ENCODE measurements at regions not wholly inside any gene's neighbourhood (a gene's known extent, or its start where the extent isn't known, plus 50 kb on each side); places are given as distances from the start of the nearest gene placed in this dataset.

- Mint-ChIP-seq H3K4me3 (no peak overlapping the region), H3K27ac (no peak overlapping the region), H3K27me3 (ENCODE audit: insufficient read depth) (peaks cover 47% of the 10 kb centered on the region), H3K4me1 (no peaks in the 10 kb centered on the region), H3K36me3 (ENCODE audit: low read depth) (no peaks in the 10 kb centered on the region), H3K9me3 (peaks cover 6% of the 10 kb centered on the region)
- Histone ChIP-seq H3K27ac (ENCODE audit: low read depth, low read length) (no peak overlapping the region), H3K9ac (ENCODE audit: extremely low read depth, low read length, poor library complexity, severe bottlenecking) (no peak overlapping the region), H3K9me3 (ENCODE audit: control insufficient read depth, low read length) (no peaks in the 10 kb centered on the region), H3K36me3 (ENCODE audit: control insufficient read depth, insufficient read depth, low read length) (no peaks in the 10 kb centered on the region), H3K4me1 (ENCODE audit: control insufficient read depth, insufficient read depth, low read length) (no peaks in the 10 kb centered on the region), H3K27me3 (ENCODE audit: control insufficient read depth, insufficient read depth, low read length, poor library complexity, severe bottlenecking) (peaks cover 44% of the 10 kb centered on the region), H3K4me3 (ENCODE audit: low read length) (no peak overlapping the region)
- 85 to 88% methylated on average over 16 to 22 of the region's 22 CpGs for WGBS, 2 experiments (ENCODE audit: insufficient coverage in 1 of 2, insufficient read length in 1 of 2)
- no peak for DNase-seq
- TF ChIP-seq CTCF (conservative IDR thresholded peaks at IDR 0.05), result no peak
These were observed 65.1 kb upstream of the SLC22A11 start for GRCh38 chr11:64490562-64491216.

- H3K4me3 ChIP-seq (ENCODE audit: low read length), result no peak overlapping the region
- Mint-ChIP-seq H3K36me3 (ENCODE audit: low read depth) (no peaks in the 10 kb centered on the region), H3K27me3 (ENCODE audit: insufficient read depth) (peaks cover 46% of the 10 kb centered on the region), H3K9me3 (peaks cover 6% of the 10 kb centered on the region), H3K4me3 (no peak overlapping the region), H3K27ac (no peak overlapping the region), H3K4me1 (no peaks in the 10 kb centered on the region)
- no peaks in the 10 kb centered on the region for H3K36me3 ChIP-seq (ENCODE audit: control insufficient read depth, insufficient read depth, low read length)
- no peaks in the 10 kb centered on the region for H3K9me3 ChIP-seq (ENCODE audit: control insufficient read depth, low read length)
- H3K9ac ChIP-seq (ENCODE audit: extremely low read depth, low read length, poor library complexity, severe bottlenecking), result no peak overlapping the region
- no peaks in the 10 kb centered on the region for H3K4me1 ChIP-seq (ENCODE audit: control insufficient read depth, insufficient read depth, low read length)
- no peak for TF ChIP-seq CTCF (conservative IDR thresholded peaks at IDR 0.05)
- 91% methylated on average over 1 of the region's 1 CpG; no CpG with 5 or more reads in 1 of the 2 experiments for WGBS, 2 experiments (ENCODE audit: insufficient coverage in 1 of 2, insufficient read length in 1 of 2)
- no peak for DNase-seq
- H3K27me3 ChIP-seq (ENCODE audit: control insufficient read depth, insufficient read depth, low read length, poor library complexity, severe bottlenecking), result peaks cover 44% of the 10 kb centered on the region
- H3K27ac ChIP-seq (ENCODE audit: low read depth, low read length), result no peak overlapping the region
These were observed 63.2 kb upstream of the SLC22A11 start for GRCh38 chr11:64492561-64492960.

- Mint-ChIP-seq H3K4me1 (no peaks in the 10 kb centered on the region), H3K36me3 (ENCODE audit: low read depth) (no peaks in the 10 kb centered on the region), H3K4me3 (no peak overlapping the region), H3K27me3 (ENCODE audit: insufficient read depth) (peaks cover 26% of the 10 kb centered on the region), H3K27ac (no peak overlapping the region), H3K9me3 (peaks cover 6% of the 10 kb centered on the region)
- WGBS, 2 experiments (ENCODE audit: insufficient coverage in 1 of 2, insufficient read length in 1 of 2), result 89 to 100% methylated on average over 3 to 4 of the region's 4 CpGs
- Histone ChIP-seq H3K4me3 (ENCODE audit: low read length) (no peak overlapping the region), H3K9me3 (ENCODE audit: control insufficient read depth, low read length) (no peaks in the 10 kb centered on the region), H3K36me3 (ENCODE audit: control insufficient read depth, insufficient read depth, low read length) (no peaks in the 10 kb centered on the region), H3K4me1 (ENCODE audit: control insufficient read depth, insufficient read depth, low read length) (no peaks in the 10 kb centered on the region), H3K9ac (ENCODE audit: extremely low read depth, low read length, poor library complexity, severe bottlenecking) (no peak overlapping the region), H3K27me3 (ENCODE audit: control insufficient read depth, insufficient read depth, low read length, poor library complexity, severe bottlenecking) (peaks cover 28% of the 10 kb centered on the region), H3K27ac (ENCODE audit: low read depth, low read length) (no peak overlapping the region)
- no peak for DNase-seq
- no peak for TF ChIP-seq CTCF (conservative IDR thresholded peaks at IDR 0.05)
These were observed 57.6 kb upstream of the SLC22A11 start for GRCh38 chr11:64498136-64498535.
